Activated gamma-delta T cell treated with Interleukin-2 at 50 U/mL for 16 hours (primary cell): ENCODE measurements at regions not wholly inside any gene's neighbourhood (a gene's known extent, or its start where the extent isn't known, plus 50 kb on each side); places are given as distances from the start of the nearest gene placed in this dataset.

ENCODE experiments used
- DNase-seq: peaks from one replicate; pipeline ENCODE4 v3.0.0-alpha.2; 2020

GRCh38 chr12:24462946-24463345, 486.0 kb downstream of the BCAT1 start:
- no peak for DNase-seq

DNA sequence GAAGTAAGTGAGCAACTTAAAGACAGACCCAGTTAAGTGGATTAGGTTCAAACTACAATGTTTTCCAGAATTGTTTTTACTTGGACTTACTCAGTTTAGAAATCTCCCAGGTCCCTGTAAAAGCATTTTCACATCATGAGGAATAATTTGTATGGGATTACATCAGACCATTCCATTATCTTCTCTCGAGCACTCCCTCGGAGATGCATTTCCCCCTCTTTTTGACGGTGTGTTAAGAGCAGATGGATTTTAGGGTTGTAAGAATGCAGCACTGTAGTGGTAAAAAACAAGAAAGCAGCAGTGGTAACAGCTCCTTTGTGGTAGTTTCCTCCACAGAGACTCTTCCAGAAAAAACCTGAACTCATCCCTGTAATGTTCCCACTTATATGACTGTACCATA, 488.4 kb downstream of the BCAT1 start:
- no peak for DNase-seq

- no peak for DNase-seq
Observed at GRCh38 chr12:24460099-24460498, 488.8 kb downstream of the BCAT1 start.

- DNase-seq, result no peak
Observed at GRCh38 chr12:24455811-24456210, 493.1 kb downstream of the BCAT1 start.

- DNase-seq, result no peak
Observed at GRCh38 chr12:24447678-24448077, 498.2 kb upstream of the SOX5 start.

GRCh38 chr12:24446287-24446686, 496.8 kb upstream of the SOX5 start:
- DNase-seq, result no peak

DNA sequence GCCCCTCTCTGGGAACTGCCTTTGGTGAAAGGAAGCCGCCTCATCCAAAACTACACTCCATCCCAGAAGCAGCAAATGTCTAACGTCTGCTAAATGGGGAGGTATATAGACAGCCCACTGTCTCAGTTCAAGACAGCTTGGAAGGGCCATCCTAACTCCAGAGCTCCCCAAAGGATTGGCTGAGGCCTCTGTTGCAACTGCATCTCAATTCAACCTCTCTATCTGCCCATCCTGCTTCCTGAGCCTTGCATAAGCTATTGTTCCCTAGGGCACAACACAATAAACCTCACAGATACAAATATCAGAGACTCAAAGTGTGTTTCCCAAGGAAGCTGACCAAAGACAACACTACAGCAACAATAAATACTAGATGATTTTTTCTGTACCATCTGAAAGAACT, 495.2 kb upstream of the SOX5 start:
- DNase-seq, result no peak

GRCh38 chr12:24441458-24441857, 492.0 kb upstream of the SOX5 start:
- no peak for DNase-seq

DNA sequence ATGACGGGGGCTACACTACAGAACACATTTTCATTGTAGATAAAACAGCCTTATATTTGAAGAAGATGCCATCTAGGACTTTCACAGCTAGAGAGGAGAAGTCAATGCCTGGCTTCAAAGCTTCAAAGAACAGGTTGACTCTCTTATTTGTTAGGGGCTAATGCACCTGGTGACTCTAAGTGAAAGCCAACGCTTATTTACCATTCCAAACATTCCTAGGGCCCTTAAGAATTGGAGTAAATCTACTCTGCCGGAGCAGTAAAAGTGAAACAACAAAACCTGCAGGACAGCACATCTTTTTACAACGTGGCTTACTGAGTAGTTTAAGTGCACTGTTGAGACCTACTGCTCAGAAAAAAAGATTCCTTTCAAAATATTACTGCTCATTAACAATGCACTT, 487.2 kb upstream of the SOX5 start:
- DNase-seq, result no peak

DNA sequence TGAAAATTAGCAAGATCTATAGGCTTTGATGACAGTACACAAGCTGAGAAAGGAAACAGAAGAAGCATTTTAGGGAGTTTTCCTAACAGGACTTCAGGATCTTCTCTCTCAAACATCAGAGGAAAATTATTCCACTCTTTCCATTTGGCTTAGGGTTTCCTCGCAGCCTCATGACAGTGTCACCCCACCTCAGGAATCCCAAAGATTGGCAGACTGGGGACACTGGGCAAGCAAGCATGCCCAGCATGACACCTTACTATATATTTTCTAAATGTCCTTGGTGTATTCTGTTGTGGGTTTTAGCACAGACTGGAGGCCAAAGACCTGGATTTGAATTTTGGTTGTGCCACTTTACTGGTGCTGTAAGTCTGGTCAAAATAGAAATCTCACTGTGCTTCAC, 482.4 kb upstream of the SOX5 start:
- no peak for DNase-seq

DNA sequence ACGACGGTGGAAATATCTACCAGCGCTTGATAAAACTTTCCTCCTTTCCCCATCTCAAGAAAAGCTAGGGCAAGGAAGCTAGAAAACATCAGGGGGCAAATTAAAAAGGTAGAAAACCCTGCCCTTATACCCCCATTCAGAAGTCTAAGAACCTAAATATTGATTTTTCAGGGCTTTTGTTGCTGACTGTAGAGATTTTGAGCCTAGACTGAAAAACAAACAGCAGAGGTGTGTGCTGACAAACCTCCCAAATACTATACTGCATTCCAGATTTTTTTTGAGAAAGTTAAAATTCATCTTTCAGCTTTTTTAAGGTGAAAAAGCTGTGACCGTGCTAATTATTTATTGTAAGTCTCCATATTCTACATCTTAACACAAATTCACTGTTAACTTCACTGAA, 478.3 kb upstream of the SOX5 start:
- DNase-seq, result no peak

GRCh38 chr12:24425601-24425970, 476.1 kb upstream of the SOX5 start:
- DNase-seq, result no peak

GRCh38 chr12:24424889-24425600, 475.6 kb upstream of the SOX5 start:
- no peak for DNase-seq

DNA sequence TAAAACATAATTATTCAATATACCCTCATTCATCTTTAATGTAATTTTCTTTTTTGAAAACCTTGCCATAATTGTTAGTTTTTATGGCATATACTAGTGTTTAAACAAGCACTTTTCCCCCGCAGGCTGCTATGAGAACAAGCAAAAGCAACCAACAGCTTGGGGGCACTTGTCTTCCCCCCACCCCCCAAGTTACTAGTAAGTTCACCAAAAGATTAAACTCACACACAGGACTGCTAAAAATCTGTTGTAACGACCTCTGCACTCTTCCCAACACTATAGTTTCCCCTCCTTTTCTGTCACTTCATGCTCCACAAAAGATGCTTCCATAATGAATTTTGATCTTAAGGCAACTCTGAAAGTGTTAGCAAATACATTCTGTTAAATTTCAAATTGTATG, 474.9 kb upstream of the SOX5 start:
- no peak for DNase-seq

DNA sequence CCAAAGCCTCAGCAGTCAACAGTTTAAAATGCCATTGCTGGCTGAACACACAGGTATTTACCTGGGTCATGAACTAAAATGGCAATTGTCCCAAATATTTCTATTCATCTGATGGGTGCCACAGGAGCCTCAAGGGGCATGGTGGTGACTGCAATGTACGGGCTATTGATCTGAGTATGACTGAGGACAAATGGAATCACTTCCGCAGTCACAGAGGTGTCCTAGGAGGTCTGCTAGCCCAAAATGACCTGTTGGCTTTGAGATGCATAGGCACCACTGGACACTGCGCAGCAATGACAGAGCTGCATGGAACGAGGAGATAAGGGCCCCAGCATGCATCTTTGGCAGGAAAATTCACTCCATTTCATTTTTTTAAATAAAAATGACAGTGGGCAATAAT, 474.1 kb upstream of the SOX5 start:
- DNase-seq, result no peak

- DNase-seq, result no peak
Observed at GRCh38 chr12:24421759-24422158, 472.3 kb upstream of the SOX5 start.

- no peak for DNase-seq
Observed at GRCh38 chr12:24418157-24418556, 468.7 kb upstream of the SOX5 start.

GRCh38 chr12:24416423-24417109, 467.1 kb upstream of the SOX5 start:
- no peak for DNase-seq

- DNase-seq, result no peak
Observed at GRCh38 chr12:24415934-24416333, 466.5 kb upstream of the SOX5 start.

GRCh38 chr12:24414480-24414879, 465.0 kb upstream of the SOX5 start:
- DNase-seq, result no peak

DNA sequence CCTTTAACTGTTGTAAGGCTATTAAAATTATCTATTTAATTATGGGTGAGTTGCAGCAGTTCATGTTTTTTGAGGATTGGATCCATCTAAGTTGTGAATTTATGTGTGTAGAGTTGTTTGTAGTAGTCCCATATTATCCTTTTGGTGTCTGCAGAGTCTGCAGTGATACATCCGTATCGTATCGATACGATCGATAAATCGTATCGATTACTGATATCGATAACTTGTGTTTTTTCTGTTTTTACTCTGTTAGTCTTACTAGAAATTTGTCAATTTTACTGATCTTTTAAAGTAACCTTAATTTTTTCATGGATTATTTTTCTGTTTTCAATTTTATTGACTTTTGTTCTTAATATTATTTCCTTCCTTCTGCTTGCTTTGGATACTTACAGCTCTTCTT, 462.5 kb upstream of the SOX5 start:
- no peak for DNase-seq

GRCh38 chr12:24409868-24410267, 460.4 kb upstream of the SOX5 start:
- no peak for DNase-seq

DNA sequence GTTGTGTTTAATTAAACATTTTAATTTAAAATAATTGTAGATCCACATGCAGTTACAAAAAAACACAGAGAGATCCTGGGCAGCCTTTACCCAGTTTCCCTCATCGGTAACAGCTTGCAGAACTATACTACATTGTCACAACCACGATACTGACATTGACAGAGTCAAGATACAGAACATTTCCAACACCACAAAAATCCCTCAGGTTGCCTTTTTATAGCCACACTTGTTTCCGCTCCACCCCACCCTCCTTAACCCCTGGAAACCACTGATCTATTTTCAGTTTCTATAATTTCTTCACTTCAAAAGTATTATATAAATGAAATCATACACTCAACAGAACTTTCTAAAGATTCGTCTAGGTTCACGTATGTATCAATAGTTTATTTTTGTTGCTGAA, 458.8 kb upstream of the SOX5 start:
- no peak for DNase-seq

- DNase-seq, result no peak
Observed at GRCh38 chr12:24407884-24408283, 458.4 kb upstream of the SOX5 start.
